ENCODE measurements at regions not wholly inside any gene's neighbourhood (a gene's known extent, or its start where the extent isn't known, plus 50 kb on each side); places are given as distances from the start of the nearest gene placed in this dataset.

DNA sequence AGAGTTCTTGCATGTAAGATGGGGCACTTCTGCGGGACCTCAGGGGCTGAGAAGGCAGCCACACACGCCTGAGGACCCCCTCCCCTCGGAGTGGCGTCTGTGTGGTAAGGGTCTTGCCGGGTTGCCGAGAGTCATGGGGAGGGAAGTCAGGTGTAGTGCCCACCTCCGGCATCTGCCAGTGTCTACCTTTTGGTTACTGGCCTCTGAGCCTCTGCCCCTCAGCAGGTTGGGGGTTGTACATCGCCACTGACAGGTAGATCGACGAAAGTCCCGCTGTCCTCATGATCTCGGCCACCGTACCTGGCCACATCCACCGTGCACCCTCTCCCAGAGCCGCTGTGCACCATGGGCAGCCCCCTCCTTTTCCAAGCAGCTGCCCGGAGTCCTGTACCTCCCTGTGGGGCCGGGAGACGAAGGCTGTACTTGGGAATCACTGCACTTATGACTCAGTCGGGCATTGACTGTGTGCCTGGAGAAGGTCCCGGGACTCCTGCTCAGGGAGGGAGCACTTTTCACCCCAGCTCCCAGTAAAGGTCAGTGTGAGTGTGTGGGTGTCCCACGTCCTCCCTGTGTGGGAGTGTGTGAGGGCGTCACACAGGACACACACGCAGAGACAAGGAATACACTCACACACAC is 332.4 kb upstream of the MYT1L start:
- FAIRE-seq (no peak), ATAC-seq (no peak), DNase-seq (ENCODE audit: extremely low read depth in 1 of 4, low spot score in 3 of 4) (no peak)
- TF ChIP-seq TCFL5 (CRISPR knock-in tag; conservative IDR thresholded peaks at IDR 0.05): no peak
- under 1% methylated on average over 21 of the region's 23 CpGs for WGBS (ENCODE audit: insufficient coverage, low coverage, missing lambda C conversion rate)
- no peak overlapping the region for H3K9ac ChIP-seq (ENCODE audit: insufficient read depth in 1 of 2, low read depth in 2 of 2, low read length in 2 of 2)
- H3K4me2 ChIP-seq (ENCODE audit: insufficient read depth, low read length): no peak overlapping the region
- peaks cover 24 to 63% of the 10 kb centered on the region in 2 experiments; a peak in 4 of 5 replicates for H3K27me3 ChIP-seq (ENCODE audit: control insufficient read depth in 2 of 2, insufficient read depth in 2 of 2, low read length in 2 of 2)
- no peak overlapping the region for H3K4me3 ChIP-seq
- no peaks in the 10 kb centered on the region; the same call in 1 of the 2 replicates for H4K20me1 ChIP-seq (replicated peaks; ENCODE audit: control insufficient read depth, insufficient read depth, low read length)
- ChIA-PET CTCF (ENCODE audit: low intra/inter-chr PET ratio) (no interaction called here), POLR2A (no interaction called here)
- H2AFZ ChIP-seq (ENCODE audit: low read depth, low read length): no peak overlapping the region
- H3K9me3 ChIP-seq (replicated peaks; ENCODE audit: control insufficient read depth, insufficient read depth, low read depth, low read length): no peaks in the 10 kb centered on the region
- no peaks in the 10 kb centered on the region for H3K36me3 ChIP-seq (ENCODE audit: control insufficient read depth, insufficient read depth, low read length)
- no peaks in the 10 kb centered on the region for H3K9me1 ChIP-seq (ENCODE audit: control insufficient read depth, insufficient read depth, low read length)
- BruUV-seq (replicated peaks): no TSS peak
- H3K79me2 ChIP-seq (ENCODE audit: control insufficient read depth, insufficient read depth, low read length): no peaks in the 10 kb centered on the region
- H3K4me1 ChIP-seq (replicated peaks in 1 of 2; ENCODE audit: control insufficient read depth in 2 of 2, insufficient read depth in 2 of 2, low read length in 2 of 2): no peaks in the 10 kb centered on the region; a peak in 1 of 5 replicates
- intact Hi-C loops (cut with micrococcal nuclease) (no loop called here), in situ Hi-C loops (cut with MboI) (no loop called here)
- H3K27ac ChIP-seq (ENCODE audit: extremely low read depth, low read depth, low read length): no peak overlapping the region

DNA sequence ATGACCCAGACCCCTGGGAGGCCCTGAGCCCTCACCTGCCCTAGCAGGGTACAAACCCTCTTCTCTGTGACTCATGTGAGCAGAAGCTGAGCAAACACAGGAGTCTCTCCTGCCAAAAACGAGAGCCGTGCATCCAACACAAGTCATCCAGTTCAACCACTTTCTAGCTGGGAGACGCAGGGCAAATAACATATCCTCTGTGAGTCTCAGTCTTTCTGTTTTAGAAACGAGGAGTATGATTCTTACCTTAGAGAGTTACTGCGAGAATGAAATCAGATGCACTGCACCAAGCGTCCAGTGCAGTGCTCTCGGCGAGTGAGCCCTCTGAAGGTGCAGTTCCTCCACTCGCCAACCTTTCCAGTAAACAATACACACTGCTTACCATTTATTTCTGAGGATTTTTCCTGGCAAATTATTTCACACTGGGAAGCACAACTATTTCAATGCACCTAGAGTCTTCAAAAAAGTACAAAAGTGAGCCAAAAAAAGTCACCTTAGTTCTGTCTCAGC is 331.8 kb upstream of the MYT1L start:
- ATAC-seq: peak; percentile 66
- no peak overlapping the region for H3K4me2 ChIP-seq (ENCODE audit: insufficient read depth, low read length)
- in situ Hi-C loops (cut with MboI): no loop called here
- H3K79me2 ChIP-seq (ENCODE audit: control insufficient read depth, insufficient read depth, low read length): no peaks in the 10 kb centered on the region
- 3% methylated on average over 9 of the region's 9 CpGs for WGBS (ENCODE audit: insufficient coverage, low coverage, missing lambda C conversion rate)
- no peak overlapping the region for H3K9ac ChIP-seq (ENCODE audit: insufficient read depth in 1 of 2, low read depth in 2 of 2, low read length in 2 of 2)
- no peaks in the 10 kb centered on the region for H3K36me3 ChIP-seq (ENCODE audit: control insufficient read depth, insufficient read depth, low read length)
- no peak overlapping the region for H3K27ac ChIP-seq (ENCODE audit: extremely low read depth, low read depth, low read length)
- no peak for DNase-seq (ENCODE audit: extremely low read depth in 1 of 4, low spot score in 3 of 4)
- peaks cover 23 to 57% of the 10 kb centered on the region in 2 experiments; a peak in 4 of 5 replicates for H3K27me3 ChIP-seq (ENCODE audit: control insufficient read depth in 2 of 2, insufficient read depth in 2 of 2, low read length in 2 of 2)
- intact Hi-C loops (cut with micrococcal nuclease): no loop called here
- peak; percentile 37 for FAIRE-seq
- H3K9me1 ChIP-seq (ENCODE audit: control insufficient read depth, insufficient read depth, low read length): no peaks in the 10 kb centered on the region
- BruUV-seq (replicated peaks): no TSS peak
- CTCF ChIA-PET (ENCODE audit: low intra/inter-chr PET ratio): no interaction called here
- no peak overlapping the region for H2AFZ ChIP-seq (ENCODE audit: low read depth, low read length)
- H3K4me3 ChIP-seq: no peak overlapping the region
- H4K20me1 ChIP-seq (replicated peaks; ENCODE audit: control insufficient read depth, insufficient read depth, low read length): no peaks in the 10 kb centered on the region
- H3K9me3 ChIP-seq (replicated peaks; ENCODE audit: control insufficient read depth, insufficient read depth, low read depth, low read length): no peaks in the 10 kb centered on the region
- POLR2A ChIA-PET: interaction anchor here (0.5 kb wide), 1 partner anchor 53 kb away, joined by 3 read pairs; no protein-coding TSS in a partner anchor
- no peaks in the 10 kb centered on the region; a peak in 1 of 5 replicates for H3K4me1 ChIP-seq (replicated peaks in 1 of 2; ENCODE audit: control insufficient read depth in 2 of 2, insufficient read depth in 2 of 2, low read length in 2 of 2)
- TF ChIP-seq CXXC5 (CRISPR knock-in tag; IDR thresholded peaks at IDR 0.05) (no peak), EHMT2 (IDR thresholded peaks at IDR 0.05) (no peak), KLF10 (CRISPR knock-in tag; IDR thresholded peaks at IDR 0.05) (no peak), HMGN3 (IDR thresholded peaks at IDR 0.05; ENCODE audit: borderline replicate concordance, extremely low read depth, insufficient read length, low read depth, low read length) (no peak)
- TF ChIP-seq, protein P1, sequence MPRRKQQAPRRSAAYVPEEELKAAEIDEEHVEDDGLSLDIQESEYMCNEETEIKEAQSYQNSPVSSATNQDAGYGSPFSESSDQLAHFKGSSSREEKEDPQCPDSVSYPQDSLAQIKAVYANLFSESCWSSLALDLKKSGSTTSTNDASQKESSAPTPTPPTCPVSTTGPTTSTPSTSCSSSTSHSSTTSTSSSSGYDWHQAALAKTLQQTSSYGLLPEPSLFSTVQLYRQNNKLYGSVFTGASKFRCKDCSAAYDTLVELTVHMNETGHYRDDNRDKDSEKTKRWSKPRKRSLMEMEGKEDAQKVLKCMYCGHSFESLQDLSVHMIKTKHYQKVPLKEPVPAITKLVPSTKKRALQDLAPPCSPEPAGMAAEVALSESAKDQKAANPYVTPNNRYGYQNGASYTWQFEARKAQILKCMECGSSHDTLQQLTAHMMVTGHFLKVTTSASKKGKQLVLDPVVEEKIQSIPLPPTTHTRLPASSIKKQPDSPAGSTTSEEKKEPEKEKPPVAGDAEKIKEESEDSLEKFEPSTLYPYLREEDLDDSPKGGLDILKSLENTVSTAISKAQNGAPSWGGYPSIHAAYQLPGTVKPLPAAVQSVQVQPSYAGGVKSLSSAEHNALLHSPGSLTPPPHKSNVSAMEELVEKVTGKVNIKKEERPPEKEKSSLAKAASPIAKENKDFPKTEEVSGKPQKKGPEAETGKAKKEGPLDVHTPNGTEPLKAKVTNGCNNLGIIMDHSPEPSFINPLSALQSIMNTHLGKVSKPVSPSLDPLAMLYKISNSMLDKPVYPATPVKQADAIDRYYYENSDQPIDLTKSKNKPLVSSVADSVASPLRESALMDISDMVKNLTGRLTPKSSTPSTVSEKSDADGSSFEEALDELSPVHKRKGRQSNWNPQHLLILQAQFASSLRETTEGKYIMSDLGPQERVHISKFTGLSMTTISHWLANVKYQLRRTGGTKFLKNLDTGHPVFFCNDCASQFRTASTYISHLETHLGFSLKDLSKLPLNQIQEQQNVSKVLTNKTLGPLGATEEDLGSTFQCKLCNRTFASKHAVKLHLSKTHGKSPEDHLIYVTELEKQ (CRISPR knock-in tag; IDR thresholded peaks at IDR 0.05): no peak
- TF ChIP-seq, protein P2, sequence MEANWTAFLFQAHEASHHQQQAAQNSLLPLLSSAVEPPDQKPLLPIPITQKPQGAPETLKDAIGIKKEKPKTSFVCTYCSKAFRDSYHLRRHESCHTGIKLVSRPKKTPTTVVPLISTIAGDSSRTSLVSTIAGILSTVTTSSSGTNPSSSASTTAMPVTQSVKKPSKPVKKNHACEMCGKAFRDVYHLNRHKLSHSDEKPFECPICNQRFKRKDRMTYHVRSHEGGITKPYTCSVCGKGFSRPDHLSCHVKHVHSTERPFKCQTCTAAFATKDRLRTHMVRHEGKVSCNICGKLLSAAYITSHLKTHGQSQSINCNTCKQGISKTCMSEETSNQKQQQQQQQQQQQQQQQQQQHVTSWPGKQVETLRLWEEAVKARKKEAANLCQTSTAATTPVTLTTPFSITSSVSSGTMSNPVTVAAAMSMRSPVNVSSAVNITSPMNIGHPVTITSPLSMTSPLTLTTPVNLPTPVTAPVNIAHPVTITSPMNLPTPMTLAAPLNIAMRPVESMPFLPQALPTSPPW (CRISPR knock-in tag; IDR thresholded peaks at IDR 0.05): no peak
- TF ChIP-seq, protein P3, sequence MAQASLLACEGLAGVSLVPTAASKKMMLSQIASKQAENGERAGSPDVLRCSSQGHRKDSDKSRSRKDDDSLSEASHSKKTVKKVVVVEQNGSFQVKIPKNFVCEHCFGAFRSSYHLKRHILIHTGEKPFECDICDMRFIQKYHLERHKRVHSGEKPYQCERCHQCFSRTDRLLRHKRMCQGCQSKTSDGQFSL (CRISPR knock-in tag; IDR thresholded peaks at IDR 0.05): no peak
- TF ChIP-seq, protein P3 (tag; IDR thresholded peaks at IDR 0.05): no peak

All from K562 (cell line).